Esophagus (tissue), 2 donors: ENCODE measurements at regions not wholly inside any gene's neighbourhood (a gene's known extent, or its start where the extent isn't known, plus 50 kb on each side); places are given as distances from the start of the nearest gene placed in this dataset.
"Not testable (repeated sequence)": the region's sequence is repeated elsewhere in the genome, so short reads cannot be mapped to it uniquely, and the experiment has no call there.

Experiments used
- H3K27ac ChIP-seq, 2 donors: one replicate each; pipeline ENCODE4 v1.5.1; 2013; ENCODE audit warnings: low read depth in 2 of 2, mild to moderate bottlenecking in 2 of 2, inconsistent platforms in 1 of 2, low read length in 1 of 2, moderate library complexity in 1 of 2
- H3K27me3 ChIP-seq, 2 donors: one replicate each; pipeline ENCODE4 v1.6.1; 2013; ENCODE audit warnings: low read length in 2 of 2, control low read depth in 1 of 2, mild to moderate bottlenecking in 1 of 2; ENCODE audit not compliant: insufficient read depth in 2 of 2, control insufficient read depth in 1 of 2
- H3K36me3 ChIP-seq, 2 donors: one replicate each; pipeline ENCODE4 v1.6.1; 2013; ENCODE audit warnings: low read length in 1 of 2; ENCODE audit not compliant: control insufficient read depth in 2 of 2, insufficient read depth in 2 of 2
- H3K4me1 ChIP-seq, 2 donors: one replicate each; pipeline ENCODE4 v1.6.1; 2013; ENCODE audit warnings: low read length in 1 of 2; ENCODE audit not compliant: control insufficient read depth in 2 of 2, insufficient read depth in 2 of 2
- H3K4me3 ChIP-seq, 2 donors: one replicate each; pipeline ENCODE4 v1.5.1; 2013; ENCODE audit warnings: low read length in 2 of 2, mild to moderate bottlenecking in 2 of 2, low read depth in 1 of 2, moderate library complexity in 1 of 2
- H3K9me3 ChIP-seq, 2 donors: one replicate each; pipeline ENCODE4 v1.6.1; 2013; ENCODE audit warnings: mild to moderate bottlenecking in 2 of 2, low read depth in 1 of 2, low read length in 1 of 2, moderate library complexity in 1 of 2; ENCODE audit not compliant: control insufficient read depth in 2 of 2, insufficient read depth in 1 of 2
- WGBS, 2 donors: extraction: QIAGEN DNeasy Blood & Tissue Kit; methylation state at CpG; one replicate each; pipeline ENCODE4 v1.1.7; 2013; 5-methylcytosine and 5-hydroxymethylcytosine counted together
- donor health status: healthy with polysubstance abuse.
- donor health status: Bipolar disorder and iron deficiency.

- 90% methylated on average over 19 of the region's 19 CpGs for WGBS, 2 donors
- Histone ChIP-seq H3K9me3 (no peaks in the 10 kb centered on the region), H3K4me1 (no peaks in the 10 kb centered on the region), H3K27me3 (no peaks in the 10 kb centered on the region), H3K36me3 (no peaks in the 10 kb centered on the region), H3K4me3 (no peak overlapping the region), H3K27ac (no peak overlapping the region)
These were observed 154.1 kb downstream of the SH3BP4 start for GRCh38 chr2:235105821-235106359.

GRCh38 chr2:235106874-235107639 lies 155.2 kb downstream of the SH3BP4 start:
- H3K27me3 ChIP-seq, result no peaks in the 10 kb centered on the region
- H3K4me1 ChIP-seq, result no peaks in the 10 kb centered on the region
- no peak overlapping the region for H3K27ac ChIP-seq
- WGBS, 2 donors, result 51 to 54% methylated on average over 10 of the region's 10 CpGs
- no peak overlapping the region for H3K4me3 ChIP-seq
- no peaks in the 10 kb centered on the region for H3K9me3 ChIP-seq
- no peaks in the 10 kb centered on the region for H3K36me3 ChIP-seq

- Histone ChIP-seq H3K27ac (no peak overlapping the region), H3K4me1 (no peaks in the 10 kb centered on the region), H3K9me3 (no peaks in the 10 kb centered on the region), H3K36me3 (no peaks in the 10 kb centered on the region), H3K4me3 (no peak overlapping the region), H3K27me3 (no peaks in the 10 kb centered on the region)
- 82% methylated on average over 3 of the region's 3 CpGs for WGBS, 2 donors
These were observed 155.8 kb downstream of the SH3BP4 start for GRCh38 chr2:235107640-235107951.

GRCh38 chr2:235109561-235109960 lies 157.7 kb downstream of the SH3BP4 start:
- not testable (repeated sequence) for H3K4me3 ChIP-seq, H3K36me3 ChIP-seq, H3K27ac ChIP-seq, H3K4me1 ChIP-seq, H3K27me3 ChIP-seq, H3K9me3 ChIP-seq
- WGBS, 2 donors, result 92 to 93% methylated on average over 7 of the region's 7 CpGs

GRCh38 chr2:235112365-235112764 lies 160.5 kb downstream of the SH3BP4 start:
- H3K4me3 ChIP-seq, result no peak overlapping the region

GRCh38 chr2:235113854-235114253 lies 162.0 kb downstream of the SH3BP4 start:
- WGBS, 2 donors, result 63 to 74% methylated on average over 10 of the region's 10 CpGs
- H3K36me3 ChIP-seq, result no peaks in the 10 kb centered on the region

More at GRCh38 chr2:235112365-235112764, 160.5 kb downstream of the SH3BP4 start:
- no peaks in the 10 kb centered on the region for H3K9me3 ChIP-seq
- no peaks in the 10 kb centered on the region for H3K27me3 ChIP-seq
- no peaks in the 10 kb centered on the region for H3K4me1 ChIP-seq
- no peaks in the 10 kb centered on the region for H3K36me3 ChIP-seq
- WGBS, 2 donors, result 93 to 95% methylated on average over 4 of the region's 4 CpGs
- H3K27ac ChIP-seq, result no peak overlapping the region

GRCh38 chr2:235114286-235114685 lies 162.5 kb downstream of the SH3BP4 start:
- no peak overlapping the region for H3K27ac ChIP-seq
- H3K4me1 ChIP-seq, result no peaks in the 10 kb centered on the region
- H3K9me3 ChIP-seq, result no peaks in the 10 kb centered on the region
- WGBS, 2 donors, result 89 to 90% methylated on average over 10 of the region's 10 CpGs
- H3K36me3 ChIP-seq, result no peaks in the 10 kb centered on the region
- H3K27me3 ChIP-seq, result no peaks in the 10 kb centered on the region
- H3K4me3 ChIP-seq, result no peak overlapping the region

More at GRCh38 chr2:235113854-235114253, 162.0 kb downstream of the SH3BP4 start:
- Histone ChIP-seq H3K4me1 (no peaks in the 10 kb centered on the region), H3K27me3 (no peaks in the 10 kb centered on the region), H3K27ac (no peak overlapping the region), H3K9me3 (no peaks in the 10 kb centered on the region), H3K4me3 (no peak overlapping the region)

GRCh38 chr2:235115521-235115920 lies 163.7 kb downstream of the SH3BP4 start:
- H3K4me1 ChIP-seq, result no peaks in the 10 kb centered on the region
- H3K36me3 ChIP-seq, result no peaks in the 10 kb centered on the region
- no peaks in the 10 kb centered on the region for H3K9me3 ChIP-seq
- no peak overlapping the region for H3K27ac ChIP-seq
- 90 to 93% methylated on average over 4 of the region's 4 CpGs for WGBS, 2 donors
- no peaks in the 10 kb centered on the region for H3K27me3 ChIP-seq
- no peak overlapping the region for H3K4me3 ChIP-seq

GRCh38 chr2:235116885-235117492 lies 165.2 kb downstream of the SH3BP4 start:
- no peaks in the 10 kb centered on the region for H3K36me3 ChIP-seq

GRCh38 chr2:235126768-235127167 lies 175.0 kb downstream of the SH3BP4 start:
- H3K27ac ChIP-seq, result no peak overlapping the region
- WGBS, 2 donors, result 71 to 76% methylated on average over 3 of the region's 3 CpGs
- no peaks in the 10 kb centered on the region for H3K4me1 ChIP-seq

More at GRCh38 chr2:235116885-235117492, 165.2 kb downstream of the SH3BP4 start:
- 1 to 4% methylated on average over 3 of the region's 3 CpGs for WGBS, 2 donors
- H3K4me3 ChIP-seq, result no peak overlapping the region
- no peaks in the 10 kb centered on the region for H3K4me1 ChIP-seq
- no peaks in the 10 kb centered on the region for H3K27me3 ChIP-seq
- H3K27ac ChIP-seq, result no peak overlapping the region
- no peaks in the 10 kb centered on the region for H3K9me3 ChIP-seq

More at GRCh38 chr2:235126768-235127167, 175.0 kb downstream of the SH3BP4 start:
- no peak overlapping the region for H3K4me3 ChIP-seq
- H3K27me3 ChIP-seq, result no peaks in the 10 kb centered on the region
- H3K36me3 ChIP-seq, result no peaks in the 10 kb centered on the region
- H3K9me3 ChIP-seq, result no peaks in the 10 kb centered on the region
